NB4 (cell line): ENCODE measurements at regions not wholly inside any gene's neighbourhood (a gene's known extent, or its start where the extent isn't known, plus 50 kb on each side); places are given as distances from the start of the nearest gene placed in this dataset.
"Not testable (repeated sequence)": the region's sequence is repeated elsewhere in the genome, so short reads cannot be mapped to it uniquely, and the experiment has no call there.

Experiments used
- DNase-seq: peaks from one replicate; pipeline ENCODE4 v3.0.0; 2010; ENCODE audit warnings: low read depth
- H3K4me3 ChIP-seq: one replicate; pipeline ENCODE4 v1.5.1; 2011; ENCODE audit warnings: mild to moderate bottlenecking, low read depth, low read length, moderate library complexity
- MYC ChIP-seq: IDR thresholded peaks from 2 replicates; pipeline ENCODE4 v1.6.1; 2011; ENCODE audit warnings: low read depth, low read length
- POLR2A ChIP-seq: IDR thresholded peaks from 2 replicates; pipeline ENCODE4 v1.6.1; 2011; ENCODE audit warnings: mild to moderate bottlenecking; ENCODE audit not compliant: insufficient read length; ENCODE audit errors: extremely low read depth
- TF ChIP-seq, protein P1 (sequence below): IDR thresholded peaks from 2 replicates; pipeline ENCODE4 v1.6.1; 2011; ENCODE audit warnings: low read depth, low read length
- TF ChIP-seq, protein P2 (sequence below): IDR thresholded peaks from one replicate; pipeline ENCODE4 v1.5.1; 2012; ENCODE audit warnings: low read depth, low read length

- no peak overlapping the region for H3K4me3 ChIP-seq
- no peak for DNase-seq
- TF ChIP-seq, protein P1, sequence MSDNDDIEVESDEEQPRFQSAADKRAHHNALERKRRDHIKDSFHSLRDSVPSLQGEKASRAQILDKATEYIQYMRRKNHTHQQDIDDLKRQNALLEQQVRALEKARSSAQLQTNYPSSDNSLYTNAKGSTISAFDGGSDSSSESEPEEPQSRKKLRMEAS = no peak
- TF ChIP-seq POLR2A (no peak), MYC (no peak)
- TF ChIP-seq, protein P2, sequence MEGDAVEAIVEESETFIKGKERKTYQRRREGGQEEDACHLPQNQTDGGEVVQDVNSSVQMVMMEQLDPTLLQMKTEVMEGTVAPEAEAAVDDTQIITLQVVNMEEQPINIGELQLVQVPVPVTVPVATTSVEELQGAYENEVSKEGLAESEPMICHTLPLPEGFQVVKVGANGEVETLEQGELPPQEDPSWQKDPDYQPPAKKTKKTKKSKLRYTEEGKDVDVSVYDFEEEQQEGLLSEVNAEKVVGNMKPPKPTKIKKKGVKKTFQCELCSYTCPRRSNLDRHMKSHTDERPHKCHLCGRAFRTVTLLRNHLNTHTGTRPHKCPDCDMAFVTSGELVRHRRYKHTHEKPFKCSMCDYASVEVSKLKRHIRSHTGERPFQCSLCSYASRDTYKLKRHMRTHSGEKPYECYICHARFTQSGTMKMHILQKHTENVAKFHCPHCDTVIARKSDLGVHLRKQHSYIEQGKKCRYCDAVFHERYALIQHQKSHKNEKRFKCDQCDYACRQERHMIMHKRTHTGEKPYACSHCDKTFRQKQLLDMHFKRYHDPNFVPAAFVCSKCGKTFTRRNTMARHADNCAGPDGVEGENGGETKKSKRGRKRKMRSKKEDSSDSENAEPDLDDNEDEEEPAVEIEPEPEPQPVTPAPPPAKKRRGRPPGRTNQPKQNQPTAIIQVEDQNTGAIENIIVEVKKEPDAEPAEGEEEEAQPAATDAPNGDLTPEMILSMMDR = no peak
These were observed 1095.0 kb downstream of the FAT4 start for GRCh38 chr4:126409746-126410145.

DNA sequence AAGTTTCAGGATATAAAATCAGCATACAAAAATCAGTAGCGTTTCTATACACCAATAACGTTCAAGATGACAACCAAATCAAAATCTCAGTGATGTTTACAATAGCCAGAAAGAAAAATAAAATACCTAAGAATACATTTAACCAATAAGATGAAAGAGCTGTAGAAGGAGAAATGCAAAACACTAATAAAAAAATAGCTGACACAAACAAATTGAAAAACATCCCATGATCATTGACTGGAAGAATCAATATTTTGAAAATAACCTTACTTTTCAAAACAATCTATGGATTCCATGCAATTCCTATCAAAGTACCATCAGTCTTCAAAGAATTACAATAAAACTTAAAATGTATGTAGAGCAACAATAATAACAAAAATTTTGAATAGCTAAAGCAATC is 1096.3 kb downstream of the FAT4 start:
- TF ChIP-seq POLR2A (no peak), MYC (no peak)
- TF ChIP-seq, protein P1 = no peak
- no peak for DNase-seq
- no peak overlapping the region for H3K4me3 ChIP-seq

DNA sequence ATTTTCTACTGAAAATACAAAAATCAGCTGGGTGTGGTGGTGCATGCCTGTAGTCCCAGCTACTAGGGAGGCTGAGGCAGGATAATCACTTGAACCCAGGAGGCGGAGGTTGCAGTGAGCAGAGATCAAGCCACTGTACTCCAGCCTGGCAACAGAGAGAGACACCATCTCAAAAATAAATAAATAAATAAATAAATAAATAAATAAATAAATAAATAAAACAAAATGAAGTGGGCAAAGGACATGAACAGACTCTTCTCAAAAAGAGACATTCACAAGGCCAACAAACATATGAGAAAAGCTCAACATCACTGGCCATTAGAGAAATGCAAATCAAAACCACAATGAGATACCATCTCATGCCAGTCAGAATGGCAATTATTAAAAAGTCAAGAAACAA is 1097.6 kb downstream of the FAT4 start:
- DNase-seq, H3K4me3 ChIP-seq: not testable (repeated sequence)

DNA sequence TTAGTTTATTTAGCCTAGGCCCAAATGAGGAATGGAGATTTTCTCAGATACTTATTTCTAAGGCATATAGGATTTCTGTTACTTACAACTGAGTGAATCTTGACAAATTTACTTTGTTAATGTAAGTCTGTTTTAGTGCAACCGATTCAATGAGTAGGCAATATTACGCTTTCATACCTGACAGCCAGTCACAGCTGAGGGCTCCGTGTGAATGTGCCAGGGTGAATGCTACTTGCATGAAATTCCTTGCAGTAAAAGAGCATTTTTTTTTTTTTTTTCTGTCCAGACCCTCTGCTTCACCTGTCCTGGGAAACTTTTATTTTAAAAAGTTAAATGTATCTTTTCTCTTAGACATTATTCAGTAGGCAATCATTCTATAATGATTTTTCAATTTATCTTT is 1100.0 kb downstream of the FAT4 start:
- DNase-seq = no peak

DNA sequence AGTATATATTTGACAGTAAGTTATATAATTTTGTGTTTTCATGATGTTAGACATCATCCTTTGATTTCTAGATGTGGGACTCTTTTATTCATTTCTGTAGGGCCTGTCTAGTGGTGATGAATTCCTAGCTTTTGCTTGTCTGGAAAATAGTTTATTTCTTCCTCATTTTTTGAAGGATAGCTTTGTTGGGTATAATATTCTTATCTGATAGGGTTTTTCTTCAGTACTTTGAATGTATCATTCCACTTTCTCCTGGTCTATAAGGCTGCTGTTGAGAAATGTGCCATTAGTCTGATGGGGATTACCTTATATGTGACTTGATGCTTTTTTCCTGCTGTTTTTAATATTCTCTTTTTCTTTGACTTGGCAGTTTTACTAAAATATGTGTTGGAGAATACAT is 1104.5 kb downstream of the FAT4 start:
- H3K4me3 ChIP-seq = no peak overlapping the region
- DNase-seq = no peak
- TF ChIP-seq MYC (no peak), POLR2A (no peak)
- TF ChIP-seq, protein P1 = no peak
- TF ChIP-seq, protein P2 = no peak

More for the DNA sequence above, 1100.0 kb downstream of the FAT4 start:
- no peak overlapping the region for H3K4me3 ChIP-seq
- TF ChIP-seq, protein P2 = no peak
- TF ChIP-seq MYC = no peak
- TF ChIP-seq, protein P1 = no peak
- no peak for TF ChIP-seq POLR2A

DNA sequence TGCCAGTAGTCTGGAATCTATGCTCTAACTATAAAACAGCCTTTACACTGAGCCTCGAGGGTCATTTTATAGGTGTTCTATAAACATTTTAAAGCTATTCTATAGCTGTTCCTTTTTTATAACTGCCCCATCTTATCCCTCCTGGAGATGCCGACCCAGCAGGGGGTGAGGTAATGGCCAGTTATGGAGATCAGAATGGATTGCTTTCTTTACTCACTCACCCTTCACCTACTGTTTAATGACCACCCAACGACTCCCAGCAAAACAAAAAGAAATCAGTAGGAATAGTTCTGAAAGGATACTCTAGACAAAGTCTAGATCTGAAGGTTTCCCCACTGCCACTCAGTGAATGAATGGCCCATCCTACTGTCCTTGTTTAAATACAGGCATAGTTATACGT is 1113.1 kb downstream of the FAT4 start:
- TF ChIP-seq POLR2A = no peak
- TF ChIP-seq, protein P1 = no peak
- TF ChIP-seq MYC = no peak
- TF ChIP-seq, protein P2 = no peak
- no peak overlapping the region for H3K4me3 ChIP-seq
- no peak for DNase-seq

GRCh38 chr4:126431049-126431448 is 1116.3 kb downstream of the FAT4 start:
- no peak overlapping the region for H3K4me3 ChIP-seq
- peak; percentile 52 for DNase-seq
- TF ChIP-seq, protein P2 = no peak
- TF ChIP-seq POLR2A = no peak
- TF ChIP-seq MYC = no peak
- TF ChIP-seq, protein P1 = no peak
